ENCODE measurements at regions not wholly inside any gene's neighbourhood (a gene's known extent, or its start where the extent isn't known, plus 50 kb on each side); places are given as distances from the start of the nearest gene placed in this dataset.

DNA sequence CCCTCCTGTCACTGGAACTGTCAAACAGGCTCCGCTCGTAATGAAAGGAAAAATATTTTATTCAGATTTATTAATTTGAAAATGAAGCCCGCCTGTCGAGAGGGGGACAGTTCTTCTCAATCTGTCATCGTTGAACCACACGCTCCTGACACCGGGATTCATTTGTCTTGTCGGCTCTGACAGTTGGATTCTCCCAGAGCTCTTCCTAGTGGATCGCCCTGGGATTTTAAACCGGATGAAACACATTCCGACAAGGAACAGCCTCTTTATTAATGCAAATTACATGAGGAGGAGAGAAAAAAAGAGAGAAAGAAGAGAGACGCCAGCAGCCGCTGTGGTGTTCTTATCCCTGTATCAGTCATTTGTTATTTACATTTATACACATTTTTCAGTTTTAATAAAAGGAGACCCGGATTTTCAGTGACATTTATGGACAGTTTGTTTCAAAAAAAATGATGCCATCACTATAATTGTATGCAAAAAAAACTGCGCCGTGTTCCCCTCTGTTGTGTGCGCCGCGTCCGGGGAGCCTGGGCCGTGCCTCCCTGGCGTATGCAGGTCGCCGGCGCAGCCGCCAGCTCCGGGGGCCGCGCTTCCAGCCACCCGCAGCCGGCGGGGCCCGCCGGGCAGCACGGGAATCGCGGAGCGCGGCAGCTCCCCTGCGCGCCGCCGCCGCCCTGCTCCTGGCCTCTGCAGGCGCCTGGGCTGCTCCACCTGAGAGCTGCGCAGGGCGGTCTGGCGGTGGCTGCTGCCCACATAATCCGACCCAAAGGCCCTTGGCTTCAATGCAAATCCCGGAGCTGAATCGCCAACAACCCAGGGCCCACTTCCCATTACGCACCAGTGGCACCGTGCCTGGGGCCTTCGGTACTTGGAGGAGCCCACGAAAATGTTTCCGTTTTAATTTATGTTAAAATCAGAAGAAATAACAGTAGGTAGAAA, 237.9 kb upstream of the PBX1 start:
- H3K9ac ChIP-seq (ENCODE audit: low read length in 3 of 3) = peak overlapping the region in 1 of 3 donors; percentile 26

DNA sequence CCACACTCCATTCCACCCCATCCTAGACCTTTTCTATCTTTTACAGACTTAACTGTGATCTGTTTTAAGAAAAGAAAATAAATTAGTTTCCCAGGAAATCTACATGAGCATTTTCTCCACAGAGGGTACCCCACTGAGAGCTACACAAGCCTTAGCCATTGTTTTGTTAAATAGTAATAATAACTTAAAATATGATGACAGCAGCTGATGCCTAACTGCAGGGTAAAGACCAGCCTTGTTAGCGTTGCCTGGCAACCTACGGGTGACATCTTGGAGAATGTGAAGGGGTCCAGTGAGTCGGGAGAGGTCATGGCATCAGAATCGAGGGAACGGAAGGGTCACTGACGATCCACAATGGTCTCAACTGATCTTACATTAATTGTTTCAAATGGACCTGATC, 233.2 kb upstream of the PBX1 start:
- Histone ChIP-seq H3K4me3 (ENCODE audit: low read length in 3 of 3) (no peak overlapping the region), H3K36me3 (ENCODE audit: control insufficient read depth in 2 of 3, insufficient read depth in 3 of 3, low read length in 3 of 3) (no peaks in the 10 kb centered on the region)

More for the DNA sequence above, 237.9 kb upstream of the PBX1 start:
- Histone ChIP-seq H3K9me3 (ENCODE audit: control insufficient read depth in 2 of 3, insufficient read depth in 1 of 3, low read length in 3 of 3) (no peaks in the 10 kb centered on the region), H3K4me3 (ENCODE audit: low read length in 3 of 3) (peak overlapping the region; percentile 50 to 60 (median 52)), H3K4me1 (ENCODE audit: control insufficient read depth in 2 of 3, insufficient read depth in 2 of 3, low read depth in 1 of 3, low read length in 3 of 3) (no peaks in the 10 kb centered on the region), H3K36me3 (ENCODE audit: control insufficient read depth in 2 of 3, insufficient read depth in 3 of 3, low read length in 3 of 3) (no peaks in the 10 kb centered on the region), H3K27me3 (ENCODE audit: control insufficient read depth, insufficient read depth, low read length) (no peaks in the 10 kb centered on the region), H3K27ac (ENCODE audit: low read depth in 2 of 2, low read length in 2 of 2) (no peak overlapping the region)
- no peak for FAIRE-seq
- intact Hi-C loops (cut with DNase I) = no loop called here
- TF ChIP-seq, protein P1, sequence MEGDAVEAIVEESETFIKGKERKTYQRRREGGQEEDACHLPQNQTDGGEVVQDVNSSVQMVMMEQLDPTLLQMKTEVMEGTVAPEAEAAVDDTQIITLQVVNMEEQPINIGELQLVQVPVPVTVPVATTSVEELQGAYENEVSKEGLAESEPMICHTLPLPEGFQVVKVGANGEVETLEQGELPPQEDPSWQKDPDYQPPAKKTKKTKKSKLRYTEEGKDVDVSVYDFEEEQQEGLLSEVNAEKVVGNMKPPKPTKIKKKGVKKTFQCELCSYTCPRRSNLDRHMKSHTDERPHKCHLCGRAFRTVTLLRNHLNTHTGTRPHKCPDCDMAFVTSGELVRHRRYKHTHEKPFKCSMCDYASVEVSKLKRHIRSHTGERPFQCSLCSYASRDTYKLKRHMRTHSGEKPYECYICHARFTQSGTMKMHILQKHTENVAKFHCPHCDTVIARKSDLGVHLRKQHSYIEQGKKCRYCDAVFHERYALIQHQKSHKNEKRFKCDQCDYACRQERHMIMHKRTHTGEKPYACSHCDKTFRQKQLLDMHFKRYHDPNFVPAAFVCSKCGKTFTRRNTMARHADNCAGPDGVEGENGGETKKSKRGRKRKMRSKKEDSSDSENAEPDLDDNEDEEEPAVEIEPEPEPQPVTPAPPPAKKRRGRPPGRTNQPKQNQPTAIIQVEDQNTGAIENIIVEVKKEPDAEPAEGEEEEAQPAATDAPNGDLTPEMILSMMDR (IDR thresholded peaks at IDR 0.05; ENCODE audit: borderline replicate concordance, extremely low read depth, insufficient read depth) = no peak
- peak; percentile 58 to 74 (median 71) for DNase-seq

DNA sequence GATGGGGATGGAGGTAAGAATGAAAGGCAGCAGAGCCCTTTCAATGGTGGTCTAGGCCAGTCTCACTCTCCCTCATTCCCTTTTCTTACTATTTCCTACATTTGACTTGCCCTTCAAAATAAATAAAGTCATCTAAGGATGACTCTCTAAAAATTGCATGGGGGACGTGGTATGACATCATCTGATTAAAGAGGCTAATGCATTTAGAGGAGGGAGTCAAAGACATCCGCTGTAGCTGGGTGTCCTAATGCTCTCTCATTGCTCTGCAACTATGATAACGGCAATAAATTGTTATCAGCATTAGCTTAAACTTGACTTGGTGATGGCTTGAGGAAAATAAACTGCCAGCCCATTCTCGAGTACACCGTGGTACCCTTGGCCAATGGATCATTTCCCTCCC, 225.6 kb upstream of the PBX1 start:
- Histone ChIP-seq H3K4me3 (ENCODE audit: low read length in 3 of 3) (no peak overlapping the region), H3K4me1 (ENCODE audit: control insufficient read depth in 2 of 3, insufficient read depth in 2 of 3, low read depth in 1 of 3, low read length in 3 of 3) (no peaks in the 10 kb centered on the region), H3K27me3 (ENCODE audit: control insufficient read depth, insufficient read depth, low read length) (no peaks in the 10 kb centered on the region), H3K36me3 (ENCODE audit: control insufficient read depth in 2 of 3, insufficient read depth in 3 of 3, low read length in 3 of 3) (no peaks in the 10 kb centered on the region), H3K27ac (ENCODE audit: low read depth in 2 of 2, low read length in 2 of 2) (no peak overlapping the region), H3K9ac (ENCODE audit: low read length in 3 of 3) (no peak overlapping the region), H3K9me3 (ENCODE audit: control insufficient read depth in 2 of 3, insufficient read depth in 1 of 3, low read length in 3 of 3) (no peaks in the 10 kb centered on the region)
- DNase-seq (no peak), FAIRE-seq (no peak)
- TF ChIP-seq, protein P1 (IDR thresholded peaks at IDR 0.05; ENCODE audit: borderline replicate concordance, extremely low read depth, insufficient read depth) = no peak
- intact Hi-C loops (cut with DNase I) = no loop called here

More for the DNA sequence above, 233.2 kb upstream of the PBX1 start:
- no peak overlapping the region for H3K27ac ChIP-seq (ENCODE audit: low read depth in 2 of 2, low read length in 2 of 2)
- no peaks in the 10 kb centered on the region for H3K27me3 ChIP-seq (ENCODE audit: control insufficient read depth, insufficient read depth, low read length)
- no peak for FAIRE-seq
- H3K4me1 ChIP-seq (ENCODE audit: control insufficient read depth in 2 of 3, insufficient read depth in 2 of 3, low read depth in 1 of 3, low read length in 3 of 3) = no peaks in the 10 kb centered on the region
- no peak overlapping the region for H3K9ac ChIP-seq (ENCODE audit: low read length in 3 of 3)
- intact Hi-C loops (cut with DNase I) = no loop called here
- DNase-seq = no peak
- H3K9me3 ChIP-seq (ENCODE audit: control insufficient read depth in 2 of 3, insufficient read depth in 1 of 3, low read length in 3 of 3) = no peaks in the 10 kb centered on the region
- TF ChIP-seq, protein P1 (IDR thresholded peaks at IDR 0.05; ENCODE audit: borderline replicate concordance, extremely low read depth, insufficient read depth) = no peak

Measured in kidney (tissue), 13 donors.